ENCODE measurements at regions not wholly inside any gene's neighbourhood (a gene's known extent, or its start where the extent isn't known, plus 50 kb on each side); places are given as distances from the start of the nearest gene placed in this dataset.
"Not testable (repeated sequence)": the region's sequence is repeated elsewhere in the genome, so short reads cannot be mapped to it uniquely, and the experiment has no call there.

GRCh38 chrX:13955975-13956374, 73.7 kb downstream of the GEMIN8 start:
- no peak for DNase-seq (ENCODE audit: low read depth)

- no peak for DNase-seq (ENCODE audit: low read depth)
These were observed 74.5 kb downstream of the GEMIN8 start for GRCh38 chrX:13955095-13955647.

DNA sequence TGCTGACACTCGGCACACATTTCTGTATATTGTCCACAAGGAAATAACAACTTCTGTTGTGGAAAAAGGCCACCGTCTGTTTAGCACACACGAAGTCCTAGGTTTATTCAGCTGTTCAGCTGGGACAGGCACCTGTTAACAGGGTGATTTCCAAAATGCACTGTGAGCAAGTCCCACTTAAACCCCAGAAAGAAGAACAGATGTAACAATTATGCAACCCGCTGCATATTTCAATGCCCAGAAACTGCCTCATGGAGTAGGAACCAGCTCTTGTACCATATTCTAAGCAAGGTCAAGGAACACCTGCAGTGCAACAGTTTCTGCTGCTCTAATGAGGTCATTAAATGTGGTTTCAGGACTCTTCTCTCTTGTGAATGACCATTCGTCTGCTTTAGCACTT, 77.1 kb downstream of the GEMIN8 start:
- DNase-seq (ENCODE audit: low read depth): no peak

DNA sequence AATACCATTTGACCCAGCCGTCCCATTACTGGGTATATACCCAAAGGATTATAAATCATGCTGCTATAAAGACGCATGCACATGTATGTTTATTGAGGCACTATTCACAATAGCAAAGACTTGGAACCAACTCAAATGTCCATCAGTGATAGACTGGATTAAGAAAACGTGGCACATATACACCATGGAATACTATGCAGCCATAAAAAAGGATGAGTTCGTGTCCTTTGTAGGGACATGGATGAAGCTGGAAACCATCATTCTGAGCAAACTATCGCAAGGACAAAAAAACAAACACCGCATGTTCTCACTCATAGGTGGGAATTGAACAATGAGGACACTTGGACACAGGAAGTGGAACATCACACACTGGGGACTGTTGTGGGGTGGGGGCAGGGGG, 83.5 kb downstream of the GEMIN8 start:
- not testable (repeated sequence) for DNase-seq (ENCODE audit: low read depth)

- DNase-seq (ENCODE audit: low read depth): not testable (repeated sequence)
These were observed 83.9 kb downstream of the GEMIN8 start for GRCh38 chrX:13945787-13946186.

GRCh38 chrX:13940671-13941070, 89.0 kb downstream of the GEMIN8 start:
- DNase-seq (ENCODE audit: low read depth): no peak

DNA sequence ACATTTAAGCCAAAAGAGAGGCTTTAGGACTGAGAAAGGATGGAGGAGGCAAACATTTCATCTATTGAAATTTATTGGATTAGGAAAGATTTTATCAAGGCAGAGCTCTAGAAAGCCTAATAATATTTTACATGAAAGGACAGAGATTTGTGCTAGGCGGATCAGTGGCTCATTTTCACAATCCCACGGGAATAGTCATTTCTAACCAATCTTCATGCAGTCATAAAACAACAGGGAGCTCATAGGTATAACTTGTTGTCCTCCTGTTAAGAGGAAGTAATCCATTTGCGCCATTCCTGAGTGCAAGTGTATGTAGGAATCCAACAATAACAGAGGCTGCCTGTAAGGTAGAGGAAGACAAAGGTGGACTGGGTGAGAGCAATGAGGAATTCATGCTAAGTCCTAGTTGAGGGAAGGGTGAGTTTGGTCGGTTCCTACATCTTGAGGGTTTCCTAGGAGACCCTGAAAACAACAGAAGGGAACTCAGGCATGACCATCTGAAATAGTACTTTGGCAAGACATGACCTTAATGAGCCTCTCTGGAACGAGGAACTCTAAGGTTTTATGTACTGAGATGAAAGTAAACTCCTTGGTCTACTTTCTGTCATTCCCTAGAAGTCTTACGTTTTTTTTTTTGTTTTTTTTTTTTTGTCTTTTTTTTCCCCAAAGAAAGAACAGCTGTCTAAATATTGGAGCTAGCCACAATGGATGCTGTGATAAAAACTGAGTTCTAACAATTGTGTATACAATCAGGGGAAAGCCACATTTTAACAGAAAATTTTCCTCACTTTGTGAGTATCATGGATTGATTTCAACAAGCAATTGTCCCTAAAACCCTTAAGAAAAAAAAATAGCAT, 89.7 kb downstream of the GEMIN8 start:
- DNase-seq (ENCODE audit: low read depth): no peak

- DNase-seq (ENCODE audit: low read depth): no peak
These were observed 90.7 kb downstream of the GEMIN8 start for GRCh38 chrX:13938829-13939530.

DNA sequence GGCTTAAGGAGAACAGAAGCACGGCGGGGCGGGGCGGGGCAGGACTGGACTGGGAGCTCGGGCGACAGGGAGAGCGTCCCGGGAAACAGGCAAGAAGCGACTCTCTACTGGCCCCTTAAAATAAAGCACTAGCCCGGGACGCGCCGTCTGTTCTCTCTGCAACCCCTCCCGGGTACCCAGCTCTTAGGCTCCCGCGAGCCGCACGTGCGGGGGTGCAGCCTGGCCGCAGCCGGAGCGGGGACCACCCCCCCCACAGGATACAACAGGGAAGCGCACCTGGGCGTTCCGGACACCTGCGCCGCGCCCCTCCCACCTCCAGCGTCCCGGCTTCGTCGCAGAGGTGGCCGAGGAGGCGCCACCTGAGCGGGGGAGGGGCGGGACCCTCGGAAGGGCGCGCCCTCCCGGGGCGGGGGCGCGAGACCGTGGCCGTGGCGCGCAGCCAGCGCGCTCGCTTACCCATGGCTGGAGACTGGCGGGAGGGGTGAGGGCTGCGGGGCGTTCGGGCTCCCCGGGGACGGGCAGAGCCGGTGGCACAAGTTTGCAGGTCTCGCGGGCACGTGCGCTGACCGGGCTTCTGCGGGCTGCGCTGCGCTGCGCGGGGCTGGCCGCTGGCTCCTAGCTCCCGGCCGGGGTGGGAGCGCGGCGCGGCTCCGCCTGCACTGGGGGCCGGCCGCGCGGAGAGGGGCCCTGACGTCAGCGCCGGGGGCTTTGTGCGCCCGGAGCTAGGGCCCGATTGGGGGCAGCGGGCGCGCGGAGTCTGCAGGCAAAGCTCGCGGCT, 91.5 kb downstream of the GEMIN8 start:
- no peak for DNase-seq (ENCODE audit: low read depth)

DNA sequence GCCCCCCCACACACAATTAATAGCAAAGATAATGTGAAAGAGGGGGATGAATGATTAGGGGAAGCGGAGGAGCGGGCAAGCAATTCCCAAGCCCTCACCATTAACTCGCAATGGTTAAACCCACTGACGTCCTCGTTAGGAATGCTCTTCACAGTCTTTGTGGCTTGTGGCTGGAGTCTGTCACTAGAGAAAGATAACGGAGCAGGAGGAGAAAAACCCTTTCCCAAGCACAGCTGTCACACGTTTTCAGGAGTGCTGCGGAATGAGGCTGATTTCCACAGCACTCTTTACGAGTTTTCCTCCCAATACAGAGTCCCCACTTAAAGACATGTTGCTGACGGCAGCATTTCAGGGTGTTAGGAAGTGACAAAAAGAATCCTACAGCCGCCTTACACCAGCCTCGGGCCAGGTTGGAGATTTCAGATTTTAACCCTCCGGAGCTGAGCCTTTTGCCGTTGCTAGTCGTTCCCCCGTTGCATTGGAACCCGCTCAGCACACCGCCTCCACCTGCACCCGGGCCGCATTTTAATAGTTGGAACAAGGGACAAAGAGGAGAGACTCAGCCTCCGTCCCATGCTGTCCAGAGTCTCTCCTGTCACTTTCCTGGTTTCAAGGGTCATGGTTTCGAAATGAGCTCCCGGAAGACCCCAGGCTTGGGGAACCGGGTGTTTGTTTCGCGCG, 92.2 kb downstream of the GEMIN8 start:
- DNase-seq (ENCODE audit: low read depth): no peak

- DNase-seq (ENCODE audit: low read depth): no peak
These were observed 93.0 kb downstream of the GEMIN8 start for GRCh38 chrX:13936521-13937225.

- no peak for DNase-seq (ENCODE audit: low read depth)
These were observed 95.0 kb downstream of the GEMIN8 start for GRCh38 chrX:13934731-13935130.

- no peak for DNase-seq (ENCODE audit: low read depth)
These were observed 95.8 kb downstream of the GEMIN8 start for GRCh38 chrX:13933851-13934250.

- no peak for DNase-seq (ENCODE audit: low read depth)
These were observed 96.3 kb downstream of the GEMIN8 start for GRCh38 chrX:13933352-13933751.

DNA sequence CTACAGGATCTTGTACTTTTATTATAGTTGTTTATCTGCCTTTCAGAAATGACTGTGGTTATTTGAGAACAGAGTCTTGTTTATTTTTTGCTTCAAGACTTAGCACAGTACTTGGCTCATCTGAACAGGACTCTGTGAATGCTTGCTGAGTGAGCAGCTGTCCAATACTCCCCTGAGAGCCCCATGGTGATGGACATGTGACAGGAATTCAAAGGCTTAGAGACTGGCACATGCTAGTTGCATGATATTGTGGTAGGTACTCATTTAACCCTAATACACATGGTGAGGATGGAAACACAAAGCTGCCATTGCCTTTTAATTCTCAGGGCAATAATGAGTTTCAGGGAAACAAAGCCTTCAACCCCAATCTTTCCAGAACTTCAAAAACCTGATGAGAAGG, 97.3 kb downstream of the GEMIN8 start:
- DNase-seq (ENCODE audit: low read depth): no peak

DNA sequence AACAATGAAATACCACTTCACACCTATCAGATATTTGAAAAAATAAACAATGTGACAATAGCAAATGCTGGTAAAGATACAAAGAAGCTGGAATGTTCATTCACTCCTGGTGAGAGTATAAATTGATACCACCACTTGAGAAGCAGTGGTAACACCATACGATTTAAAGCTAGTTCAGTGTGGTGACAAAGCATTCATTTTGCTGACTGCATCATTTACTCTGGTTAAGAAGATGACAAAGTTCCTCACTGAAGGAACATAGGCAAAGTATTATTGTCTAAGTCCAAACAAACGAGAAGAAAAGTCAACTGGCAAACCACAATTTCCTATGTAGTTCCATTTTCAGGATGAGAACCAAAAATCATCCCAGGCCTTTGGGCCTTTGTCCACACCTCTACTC, 102.5 kb downstream of the GEMIN8 start:
- DNase-seq (ENCODE audit: low read depth): no peak

- DNase-seq (ENCODE audit: low read depth): no peak
These were observed 105.8 kb downstream of the GEMIN8 start for GRCh38 chrX:13923845-13924244.

GRCh38 chrX:13923289-13923688, 106.4 kb upstream of the GPM6B start:
- no peak for DNase-seq (ENCODE audit: low read depth)

DNA sequence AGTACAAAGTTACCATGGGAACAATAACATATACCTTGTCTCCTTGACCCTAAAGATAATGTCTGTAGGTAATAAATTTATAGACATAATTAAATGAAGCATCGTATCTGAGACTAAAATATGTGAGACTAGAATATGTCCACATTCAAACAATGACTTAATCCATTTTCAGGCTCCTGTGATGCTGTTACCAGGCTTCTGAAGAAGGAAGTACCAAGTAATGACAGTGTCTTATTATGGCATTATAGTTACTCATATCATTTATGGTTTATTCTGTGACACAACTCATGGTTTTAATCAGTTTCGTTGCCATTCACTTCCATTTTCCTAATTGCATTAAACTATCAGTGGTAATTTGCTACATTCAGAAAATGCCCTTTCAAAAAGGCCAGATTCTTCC, 100.6 kb upstream of the GPM6B start:
- DNase-seq (ENCODE audit: low read depth): no peak

- peak; percentile 64 for DNase-seq (ENCODE audit: low read depth)
These were observed 94.7 kb upstream of the GPM6B start for GRCh38 chrX:13911586-13911985.

DNA sequence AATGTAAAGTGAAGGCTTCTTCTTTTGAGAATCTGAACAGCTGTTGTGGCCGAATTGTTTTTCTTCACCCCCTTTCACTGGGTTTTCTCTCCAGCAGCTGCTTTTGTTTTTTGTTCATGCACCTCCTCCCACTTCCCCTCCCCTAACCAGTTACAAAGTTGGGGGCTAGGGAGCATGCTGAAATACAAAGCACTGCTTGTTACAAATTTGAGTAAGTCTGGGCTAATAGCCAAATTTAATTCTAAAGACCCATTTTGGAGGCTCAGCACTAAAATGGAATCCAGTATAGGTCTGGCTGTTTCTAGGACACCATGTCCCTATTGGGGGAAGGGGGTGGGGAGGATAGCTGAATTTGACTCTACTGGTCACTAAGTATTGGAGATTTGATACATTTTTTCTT, 89.2 kb upstream of the GPM6B start:
- no peak for DNase-seq (ENCODE audit: low read depth)
